ENCODE measurements at regions not wholly inside any gene's neighbourhood (a gene's known extent, or its start where the extent isn't known, plus 50 kb on each side); places are given as distances from the start of the nearest gene placed in this dataset.
"Not testable (repeated sequence)": the region's sequence is repeated elsewhere in the genome, so short reads cannot be mapped to it uniquely, and the experiment has no call there.

GRCh38 chr5:148880197-148880596 is 53.8 kb downstream of the ADRB2 start:
- Histone ChIP-seq H3K36me3 (no peaks in the 10 kb centered on the region), H3K9me3 (no peaks in the 10 kb centered on the region), H3K27ac (no peak overlapping the region), H3K4me3 (no peak overlapping the region), H3K27me3 (no peaks in the 10 kb centered on the region), H3K4me1 (no peaks in the 10 kb centered on the region)
- intact Hi-C loops (cut with DNase I): no loop called here
- WGBS, 2 donors: 80 to 82% methylated on average over 1 of the region's 1 CpG
- TF ChIP-seq POLR2AphosphoS5 (IDR thresholded peaks at IDR 0.05): no peak
- no peak for TF ChIP-seq POLR2A (IDR thresholded peaks at IDR 0.05)
- TF ChIP-seq CTCF (IDR thresholded peaks at IDR 0.05): no peak
- no peak for TF ChIP-seq EP300 (IDR thresholded peaks at IDR 0.05)
- no peak for DNase-seq

- H3K4me3 ChIP-seq: no peak overlapping the region
- WGBS, 2 donors: 84 to 86% methylated on average over 2 of the region's 2 CpGs
- no peaks in the 10 kb centered on the region for H3K36me3 ChIP-seq
- no peak for TF ChIP-seq POLR2AphosphoS5 (IDR thresholded peaks at IDR 0.05)
- no peak for TF ChIP-seq CTCF (IDR thresholded peaks at IDR 0.05)
- no peaks in the 10 kb centered on the region for H3K4me1 ChIP-seq
- H3K9me3 ChIP-seq: no peaks in the 10 kb centered on the region
- no peak for DNase-seq
- H3K27ac ChIP-seq: no peak overlapping the region
- no peaks in the 10 kb centered on the region for H3K27me3 ChIP-seq
- intact Hi-C loops (cut with DNase I): no loop called here
Measured at GRCh38 chr5:148880696-148881095, 54.3 kb downstream of the ADRB2 start.

- intact Hi-C loops (cut with DNase I): no loop called here
- no peaks in the 10 kb centered on the region for H3K9me3 ChIP-seq
- WGBS, 2 donors: 52 to 73% methylated on average over 2 of the region's 2 CpGs
- H3K36me3 ChIP-seq: no peaks in the 10 kb centered on the region
- no peaks in the 10 kb centered on the region for H3K27me3 ChIP-seq
- DNase-seq: no peak
- no peak overlapping the region for H3K4me3 ChIP-seq
- H3K27ac ChIP-seq: no peak overlapping the region
- H3K4me1 ChIP-seq: no peaks in the 10 kb centered on the region
- TF ChIP-seq EP300 (IDR thresholded peaks at IDR 0.05) (no peak), POLR2AphosphoS5 (IDR thresholded peaks at IDR 0.05) (no peak), CTCF (IDR thresholded peaks at IDR 0.05) (no peak), POLR2A (IDR thresholded peaks at IDR 0.05) (no peak)
Measured at GRCh38 chr5:148882332-148882731, 55.9 kb downstream of the ADRB2 start.

GRCh38 chr5:148884339-148885020 is 58.1 kb downstream of the ADRB2 start:
- DNase-seq: no peak
- 85 to 86% methylated on average over 3 of the region's 3 CpGs for WGBS, 2 donors
- TF ChIP-seq POLR2AphosphoS5 (IDR thresholded peaks at IDR 0.05): no peak
- Histone ChIP-seq H3K9me3 (no peaks in the 10 kb centered on the region), H3K36me3 (no peaks in the 10 kb centered on the region), H3K4me1 (peaks cover 0 to 2% (median 0%) of the 10 kb centered on the region in 4 donors), H3K4me3 (no peak overlapping the region), H3K27me3 (no peaks in the 10 kb centered on the region), H3K27ac (no peak overlapping the region)
- intact Hi-C loops (cut with DNase I): no loop called here

- intact Hi-C loops (cut with DNase I): no loop called here
- DNase-seq: no peak
- Histone ChIP-seq H3K27ac (no peak overlapping the region), H3K4me1 (peaks cover 0 to 2% (median 0%) of the 10 kb centered on the region in 4 donors), H3K4me3 (no peak overlapping the region), H3K27me3 (no peaks in the 10 kb centered on the region), H3K36me3 (no peaks in the 10 kb centered on the region), H3K9me3 (no peaks in the 10 kb centered on the region)
- TF ChIP-seq CTCF (IDR thresholded peaks at IDR 0.05) (no peak), EP300 (IDR thresholded peaks at IDR 0.05) (no peak), POLR2A (IDR thresholded peaks at IDR 0.05) (no peak), POLR2AphosphoS5 (IDR thresholded peaks at IDR 0.05) (no peak)
Measured at GRCh38 chr5:148887123-148887881, 60.9 kb downstream of the ADRB2 start.

GRCh38 chr5:148889936-148890335 is 63.5 kb downstream of the ADRB2 start:
- H3K27ac ChIP-seq; intact Hi-C loops (cut with DNase I); DNase-seq; H3K4me3 ChIP-seq; H3K4me1 ChIP-seq; H3K9me3 ChIP-seq; H3K27me3 ChIP-seq; H3K36me3 ChIP-seq: not testable (repeated sequence)
- WGBS, 2 donors: 75 to 88% methylated on average over 5 of the region's 5 CpGs

GRCh38 chr5:148895441-148895840 is 69.0 kb downstream of the ADRB2 start:
- 76 to 91% methylated on average over 1 of the region's 1 CpG for WGBS, 2 donors
- H3K27me3 ChIP-seq, H3K4me1 ChIP-seq, DNase-seq, H3K4me3 ChIP-seq, H3K9me3 ChIP-seq, H3K27ac ChIP-seq, H3K36me3 ChIP-seq: not testable (repeated sequence)
- intact Hi-C loops (cut with DNase I): loop anchor here (5.0 kb wide), 1 partner anchor 77 kb away; no protein-coding TSS in a partner anchor
